ENCODE measurements at regions not wholly inside any gene's neighbourhood (a gene's known extent, or its start where the extent isn't known, plus 50 kb on each side); places are given as distances from the start of the nearest gene placed in this dataset.

DNA sequence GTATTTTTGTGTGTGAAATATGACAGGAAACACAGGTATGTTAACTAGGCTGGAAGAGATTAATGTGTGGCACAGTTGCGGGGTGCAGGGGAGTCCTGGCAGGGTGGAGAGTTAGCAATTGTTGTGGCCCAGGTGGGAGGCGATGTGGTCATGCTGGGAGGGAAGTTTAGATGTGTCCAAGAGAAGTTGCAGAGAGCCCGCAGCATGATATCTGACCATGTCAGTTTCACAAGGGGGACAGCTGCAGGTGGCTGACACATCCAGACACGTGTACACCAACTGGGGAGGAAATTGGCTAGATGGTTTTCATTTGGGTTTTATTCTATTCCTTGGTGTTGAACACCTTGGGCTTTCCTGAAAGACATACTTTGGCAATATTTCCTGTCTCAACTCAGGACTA is 172.8 kb upstream of the RGMA start:
- no peaks in the 10 kb centered on the region for H3K36me3 ChIP-seq (replicated peaks in 1 of 2; ENCODE audit: control insufficient read depth in 1 of 2, insufficient read depth in 2 of 2, low read length in 1 of 2)
- no peak for DNase-seq
- no peaks in the 10 kb centered on the region for H3K27me3 ChIP-seq (ENCODE audit: insufficient read depth)
- no peaks in the 10 kb centered on the region for H4K20me1 ChIP-seq (ENCODE audit: insufficient read depth)
- no peaks in the 10 kb centered on the region for H3K4me1 ChIP-seq (ENCODE audit: control insufficient read depth in 1 of 2, insufficient read depth in 2 of 2, low read depth in 1 of 2, low read length in 1 of 2)
- H3F3A ChIP-seq (replicated peaks; ENCODE audit: insufficient read depth): no peaks in the 10 kb centered on the region
- WGBS (ENCODE audit: low lambda C conversion rate): 30% methylated on average over 4 of the region's 4 CpGs
- no peak overlapping the region for H3K4me2 ChIP-seq
- H3K9me3 ChIP-seq: no peaks in the 10 kb centered on the region
- H3K9ac ChIP-seq: no peak overlapping the region
- no peaks in the 10 kb centered on the region for H3K79me2 ChIP-seq (ENCODE audit: insufficient read depth)
- ChIA-PET POLR2A (no interaction called here), CTCF (no interaction called here)
- H3K9me2 ChIP-seq: no peaks in the 10 kb centered on the region
- H3K27ac ChIP-seq (ENCODE audit: low read depth in 2 of 2, low read length in 1 of 2): no peak overlapping the region
- H3K4me3 ChIP-seq (ENCODE audit: low read depth in 2 of 2, low read length in 1 of 2): no peak overlapping the region
- TF ChIP-seq, protein P1, sequence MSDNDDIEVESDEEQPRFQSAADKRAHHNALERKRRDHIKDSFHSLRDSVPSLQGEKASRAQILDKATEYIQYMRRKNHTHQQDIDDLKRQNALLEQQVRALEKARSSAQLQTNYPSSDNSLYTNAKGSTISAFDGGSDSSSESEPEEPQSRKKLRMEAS (IDR thresholded peaks at IDR 0.05; ENCODE audit: low read depth): no peak
- no peak for TF ChIP-seq SMC3 (IDR thresholded peaks at IDR 0.05; ENCODE audit: low read depth, low read length)
- TF ChIP-seq, protein P2, sequence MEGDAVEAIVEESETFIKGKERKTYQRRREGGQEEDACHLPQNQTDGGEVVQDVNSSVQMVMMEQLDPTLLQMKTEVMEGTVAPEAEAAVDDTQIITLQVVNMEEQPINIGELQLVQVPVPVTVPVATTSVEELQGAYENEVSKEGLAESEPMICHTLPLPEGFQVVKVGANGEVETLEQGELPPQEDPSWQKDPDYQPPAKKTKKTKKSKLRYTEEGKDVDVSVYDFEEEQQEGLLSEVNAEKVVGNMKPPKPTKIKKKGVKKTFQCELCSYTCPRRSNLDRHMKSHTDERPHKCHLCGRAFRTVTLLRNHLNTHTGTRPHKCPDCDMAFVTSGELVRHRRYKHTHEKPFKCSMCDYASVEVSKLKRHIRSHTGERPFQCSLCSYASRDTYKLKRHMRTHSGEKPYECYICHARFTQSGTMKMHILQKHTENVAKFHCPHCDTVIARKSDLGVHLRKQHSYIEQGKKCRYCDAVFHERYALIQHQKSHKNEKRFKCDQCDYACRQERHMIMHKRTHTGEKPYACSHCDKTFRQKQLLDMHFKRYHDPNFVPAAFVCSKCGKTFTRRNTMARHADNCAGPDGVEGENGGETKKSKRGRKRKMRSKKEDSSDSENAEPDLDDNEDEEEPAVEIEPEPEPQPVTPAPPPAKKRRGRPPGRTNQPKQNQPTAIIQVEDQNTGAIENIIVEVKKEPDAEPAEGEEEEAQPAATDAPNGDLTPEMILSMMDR (IDR thresholded peaks at IDR 0.05): no peak
- TF ChIP-seq EP300 (IDR thresholded peaks at IDR 0.05; ENCODE audit: borderline replicate concordance in 1 of 2, low read depth in 1 of 2, low read length in 1 of 2): no peak
- TF ChIP-seq MEF2A (IDR thresholded peaks at IDR 0.05; ENCODE audit: borderline replicate concordance, low read depth): no peak
- no peak overlapping the region for H2AFZ ChIP-seq (ENCODE audit: low read depth)

DNA sequence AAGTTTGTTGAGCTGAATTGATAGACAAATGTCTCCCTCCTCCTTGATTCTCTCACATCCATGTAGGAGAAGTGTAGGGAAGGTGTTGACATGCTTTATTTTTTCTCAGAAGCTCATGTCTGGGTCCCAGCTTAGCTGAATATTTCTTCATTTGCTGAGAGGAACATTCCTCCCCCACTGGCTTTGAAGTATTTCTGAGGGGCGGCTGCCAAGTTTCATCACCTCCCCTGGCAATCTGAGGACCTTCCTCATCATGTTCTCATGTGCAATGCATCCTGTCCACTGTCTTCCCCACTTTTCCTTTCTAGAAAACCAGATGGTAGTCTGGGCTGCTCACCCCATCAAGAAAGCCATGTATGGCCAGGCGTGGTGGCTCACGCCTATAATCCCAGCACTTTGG is 168.9 kb upstream of the RGMA start:
- CTCF ChIA-PET: no interaction called here
- Histone ChIP-seq H3K36me3 (replicated peaks in 1 of 2; ENCODE audit: control insufficient read depth in 1 of 2, insufficient read depth in 2 of 2, low read length in 1 of 2) (no peaks in the 10 kb centered on the region), H3K27ac (ENCODE audit: low read depth in 2 of 2, low read length in 1 of 2) (no peak overlapping the region), H3K4me1 (ENCODE audit: control insufficient read depth in 1 of 2, insufficient read depth in 2 of 2, low read depth in 1 of 2, low read length in 1 of 2) (no peaks in the 10 kb centered on the region), H4K20me1 (ENCODE audit: insufficient read depth) (no peaks in the 10 kb centered on the region), H3F3A (replicated peaks; ENCODE audit: insufficient read depth) (no peaks in the 10 kb centered on the region), H3K79me2 (ENCODE audit: insufficient read depth) (no peaks in the 10 kb centered on the region), H3K4me3 (ENCODE audit: low read depth in 2 of 2, low read length in 1 of 2) (no peak overlapping the region), H3K9me2 (no peaks in the 10 kb centered on the region), H3K27me3 (ENCODE audit: insufficient read depth) (no peaks in the 10 kb centered on the region), H3K4me2 (no peak overlapping the region), H3K9me3 (no peaks in the 10 kb centered on the region), H2AFZ (ENCODE audit: low read depth) (no peak overlapping the region), H3K9ac (no peak overlapping the region)
- no peak for DNase-seq
- TF ChIP-seq, protein P3, sequence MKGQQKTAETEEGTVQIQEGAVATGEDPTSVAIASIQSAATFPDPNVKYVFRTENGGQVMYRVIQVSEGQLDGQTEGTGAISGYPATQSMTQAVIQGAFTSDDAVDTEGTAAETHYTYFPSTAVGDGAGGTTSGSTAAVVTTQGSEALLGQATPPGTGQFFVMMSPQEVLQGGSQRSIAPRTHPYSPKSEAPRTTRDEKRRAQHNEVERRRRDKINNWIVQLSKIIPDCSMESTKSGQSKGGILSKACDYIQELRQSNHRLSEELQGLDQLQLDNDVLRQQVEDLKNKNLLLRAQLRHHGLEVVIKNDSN (IDR thresholded peaks at IDR 0.05; ENCODE audit: borderline replicate concordance, low read depth): no peak
- TF ChIP-seq FOXJ3 (CRISPR knock-in tag; IDR thresholded peaks at IDR 0.05) (no peak), RXRA (IDR thresholded peaks at IDR 0.05; ENCODE audit: borderline replicate concordance, low read depth) (no peak), YY1 (IDR thresholded peaks at IDR 0.05; ENCODE audit: low read depth) (no peak), SMC3 (IDR thresholded peaks at IDR 0.05; ENCODE audit: low read depth, low read length) (no peak)
- TF ChIP-seq, protein P2 (IDR thresholded peaks at IDR 0.05): no peak
- 21% methylated on average over 3 of the region's 3 CpGs for WGBS (ENCODE audit: low lambda C conversion rate)
- POLR2A ChIA-PET: no interaction called here

Data from SK-N-SH (cell line).